GM19438 (cell line): ENCODE measurements at regions not wholly inside any gene's neighbourhood (a gene's known extent, or its start where the extent isn't known, plus 50 kb on each side); places are given as distances from the start of the nearest gene placed in this dataset.

Experiments
- ATAC-seq: cut with Tn5 transposase; IDR thresholded peaks from one replicate; pipeline ENCODE4 v1.9.1; 2021; ENCODE audit warnings: low read depth; ENCODE audit not compliant: unreplicated experiment

- no peak for ATAC-seq
Measured at GRCh38 chr14:44316647-44317440, 190.2 kb downstream of the FSCB start.

GRCh38 chr14:44309331-44309730 is 197.8 kb downstream of the FSCB start:
- no peak for ATAC-seq

GRCh38 chr14:44300916-44301315 is 206.2 kb downstream of the FSCB start:
- no peak for ATAC-seq

GRCh38 chr14:44297437-44297836 is 209.6 kb downstream of the FSCB start:
- no peak for ATAC-seq

GRCh38 chr14:44291366-44291915 is 215.6 kb downstream of the FSCB start:
- no peak for ATAC-seq

- no peak for ATAC-seq
Measured at GRCh38 chr14:44287858-44288257, 219.2 kb downstream of the FSCB start.

GRCh38 chr14:44286201-44286600 is 220.9 kb downstream of the FSCB start:
- no peak for ATAC-seq

GRCh38 chr14:44283836-44284235 is 223.2 kb downstream of the FSCB start:
- no peak for ATAC-seq

- ATAC-seq, result no peak
Measured at GRCh38 chr14:44279357-44279756, 227.7 kb downstream of the FSCB start.

GRCh38 chr14:44271637-44272036 is 235.4 kb downstream of the FSCB start:
- no peak for ATAC-seq

- ATAC-seq, result no peak
Measured at GRCh38 chr14:44271006-44271405, 236.1 kb downstream of the FSCB start.

- ATAC-seq, result no peak
Measured at GRCh38 chr14:44265246-44265645, 241.8 kb downstream of the FSCB start.

- ATAC-seq, result no peak
Measured at GRCh38 chr14:44215660-44216059, 291.4 kb downstream of the FSCB start.

GRCh38 chr14:44211718-44212117 is 295.4 kb downstream of the FSCB start:
- ATAC-seq, result no peak

GRCh38 chr14:44204061-44204835 is 302.8 kb downstream of the FSCB start:
- no peak for ATAC-seq

- ATAC-seq, result no peak
Measured at GRCh38 chr14:44180975-44181374, 326.1 kb downstream of the FSCB start.

GRCh38 chr14:44170556-44170955 is 336.5 kb downstream of the FSCB start:
- ATAC-seq, result no peak

- no peak for ATAC-seq
Measured at GRCh38 chr14:44170101-44170500, 337.0 kb downstream of the FSCB start.

- ATAC-seq, result no peak
Measured at GRCh38 chr14:44168566-44168965, 338.5 kb downstream of the FSCB start.

GRCh38 chr14:44166611-44167010 is 340.5 kb downstream of the FSCB start:
- no peak for ATAC-seq

GRCh38 chr14:44165936-44166335 is 341.1 kb downstream of the FSCB start:
- no peak for ATAC-seq

- no peak for ATAC-seq
Measured at GRCh38 chr14:44165286-44165685, 341.8 kb downstream of the FSCB start.
